Fibroblast of skin of right quadriceps (primary cell): ENCODE measurements at regions not wholly inside any gene's neighbourhood (a gene's known extent, or its start where the extent isn't known, plus 50 kb on each side); places are given as distances from the start of the nearest gene placed in this dataset.
A peak's percentile ranks its signal among the peaks of the same experiment; 100 is the strongest.

Experiments
- DNase-seq: peaks from one replicate; pipeline ENCODE4 v3.0.0-alpha.2; 2013

GRCh38 chr3:117091676-117092075 is 382.1 kb downstream of the TUSC7 start:
- DNase-seq: no peak

GRCh38 chr3:117096549-117096948 is 387.0 kb downstream of the TUSC7 start:
- DNase-seq: no peak

GRCh38 chr3:117097351-117097750 is 387.8 kb downstream of the TUSC7 start:
- peak; percentile 80 for DNase-seq

GRCh38 chr3:117101697-117102096 is 392.1 kb downstream of the TUSC7 start:
- peak; percentile 18 for DNase-seq

- DNase-seq: peak; percentile 46
Measured at GRCh38 chr3:117102426-117102825, 392.8 kb downstream of the TUSC7 start.

GRCh38 chr3:117103675-117104074 is 394.1 kb downstream of the TUSC7 start:
- no peak for DNase-seq

- DNase-seq: peak; percentile 39
Measured at GRCh38 chr3:117104381-117104780, 394.8 kb downstream of the TUSC7 start.

- DNase-seq: peak; percentile 63
Measured at GRCh38 chr3:117104792-117105191, 395.2 kb downstream of the TUSC7 start.

- DNase-seq: peak; percentile 92
Measured at GRCh38 chr3:117105686-117106085, 396.1 kb downstream of the TUSC7 start.

- no peak for DNase-seq
Measured at GRCh38 chr3:117106396-117106795, 396.8 kb downstream of the TUSC7 start.

GRCh38 chr3:117107946-117108345 is 398.4 kb downstream of the TUSC7 start:
- DNase-seq: no peak

- no peak for DNase-seq
Measured at GRCh38 chr3:117109178-117109577, 399.6 kb downstream of the TUSC7 start.

GRCh38 chr3:117114517-117115265 is 405.1 kb downstream of the TUSC7 start:
- DNase-seq: peak; percentile 81

GRCh38 chr3:117117188-117117936 is 407.8 kb downstream of the TUSC7 start:
- DNase-seq: no peak

GRCh38 chr3:117118604-117119003 is 409.0 kb downstream of the TUSC7 start:
- DNase-seq: peak; percentile 38

GRCh38 chr3:117120014-117120413 is 410.4 kb downstream of the TUSC7 start:
- DNase-seq: no peak

- DNase-seq: no peak
Measured at GRCh38 chr3:117122609-117123008, 413.0 kb downstream of the TUSC7 start.

- no peak for DNase-seq
Measured at GRCh38 chr3:117126460-117126859, 416.9 kb downstream of the TUSC7 start.

GRCh38 chr3:117126946-117127546 is 417.5 kb downstream of the TUSC7 start:
- DNase-seq: no peak

GRCh38 chr3:117128133-117128532 is 418.6 kb downstream of the TUSC7 start:
- DNase-seq: no peak

GRCh38 chr3:117128872-117129271 is 419.3 kb downstream of the TUSC7 start:
- DNase-seq: no peak

GRCh38 chr3:117129516-117129915 is 419.9 kb downstream of the TUSC7 start:
- DNase-seq: no peak

- DNase-seq: no peak
Measured at GRCh38 chr3:117130222-117130621, 420.6 kb downstream of the TUSC7 start.

- no peak for DNase-seq
Measured at GRCh38 chr3:117131259-117131658, 421.7 kb downstream of the TUSC7 start.
